WTC11 (cell line): ENCODE measurements at regions not wholly inside any gene's neighbourhood (a gene's known extent, or its start where the extent isn't known, plus 50 kb on each side); places are given as distances from the start of the nearest gene placed in this dataset.

Experiments
- ATF1 ChIP-seq: sonication (generic); formaldehyde crosslinking; IDR thresholded peaks from 2 replicates; pipeline ENCODE4 v1.8.1; 2023; ENCODE audit warnings: mild to moderate bottlenecking, moderate library complexity, missing genetic modification reagents
- FOXK1 ChIP-seq: sonication (generic); formaldehyde crosslinking; IDR thresholded peaks from 2 replicates; pipeline ENCODE4 v1.8.0; 2022; ENCODE audit warnings: mild to moderate bottlenecking, moderate library complexity, missing genetic modification reagents
- JUN ChIP-seq: sonication (generic); formaldehyde crosslinking; IDR thresholded peaks from 2 replicates; pipeline ENCODE4 v1.8.0; 2023; ENCODE audit warnings: mild to moderate bottlenecking, missing genetic modification reagents
- TCF7 ChIP-seq: sonication (generic); formaldehyde crosslinking; IDR thresholded peaks from 2 replicates; pipeline ENCODE4 v1.8.0; 2022; ENCODE audit warnings: mild to moderate bottlenecking, low read depth, missing genetic modification reagents, moderate library complexity
- TEAD4 ChIP-seq: sonication (generic); formaldehyde crosslinking; IDR thresholded peaks from 2 replicates; pipeline ENCODE4 v1.8.0; 2022; ENCODE audit warnings: mild to moderate bottlenecking, missing genetic modification reagents
- TF ChIP-seq, protein P1 (sequence below): fragments of 200-600 bp; IDR thresholded peaks from 2 replicates; pipeline ENCODE4 v1.8.0; 2022; ENCODE audit warnings: antibody characterized with exemption
- TF ChIP-seq, protein P2 (sequence below): sonication (generic); formaldehyde crosslinking; IDR thresholded peaks from 2 replicates; pipeline ENCODE4 v1.8.0; 2023; ENCODE audit warnings: missing genetic modification reagents, mild to moderate bottlenecking, borderline replicate concordance
- TF ChIP-seq, protein P3 (sequence below): sonication (generic); formaldehyde crosslinking; IDR thresholded peaks from 2 replicates; pipeline ENCODE4 v1.8.0; 2022; ENCODE audit warnings: missing genetic modification reagents
- TF ChIP-seq, protein P4 (sequence below): fragments of 250-450 bp; sonication (Bioruptor Pico); IDR thresholded peaks from 2 replicates; pipeline ENCODE4 v1.9.0; 2021; ENCODE audit warnings: mild to moderate bottlenecking
- TF ChIP-seq, protein P5 (sequence below): sonication (generic); formaldehyde crosslinking; IDR thresholded peaks from 2 replicates; pipeline ENCODE4 v1.8.1; 2022; ENCODE audit warnings: low read depth, mild to moderate bottlenecking, moderate library complexity, missing genetic modification reagents, borderline replicate concordance
- TF ChIP-seq, protein P6 (sequence below): sonication (generic); formaldehyde crosslinking; IDR thresholded peaks from 2 replicates; pipeline ENCODE4 v1.8.0; 2023; ENCODE audit warnings: mild to moderate bottlenecking, missing genetic modification reagents
- TF ChIP-seq, protein P7 (sequence below): sonication (generic); formaldehyde crosslinking; IDR thresholded peaks from 2 replicates; pipeline ENCODE4 v1.8.1; 2022; ENCODE audit warnings: low read depth, missing genetic modification reagents, borderline replicate concordance
- TF ChIP-seq, protein P8 (sequence below): sonication (generic); formaldehyde crosslinking; IDR thresholded peaks from 2 replicates; pipeline ENCODE4 v1.8.1; 2022; ENCODE audit warnings: mild to moderate bottlenecking, moderate library complexity, missing genetic modification reagents
- TF ChIP-seq, protein P9 (sequence below): sonication (generic); formaldehyde crosslinking; IDR thresholded peaks from 2 replicates; pipeline ENCODE4 v1.8.1; 2022; ENCODE audit warnings: missing genetic modification reagents, borderline replicate concordance

DNA sequence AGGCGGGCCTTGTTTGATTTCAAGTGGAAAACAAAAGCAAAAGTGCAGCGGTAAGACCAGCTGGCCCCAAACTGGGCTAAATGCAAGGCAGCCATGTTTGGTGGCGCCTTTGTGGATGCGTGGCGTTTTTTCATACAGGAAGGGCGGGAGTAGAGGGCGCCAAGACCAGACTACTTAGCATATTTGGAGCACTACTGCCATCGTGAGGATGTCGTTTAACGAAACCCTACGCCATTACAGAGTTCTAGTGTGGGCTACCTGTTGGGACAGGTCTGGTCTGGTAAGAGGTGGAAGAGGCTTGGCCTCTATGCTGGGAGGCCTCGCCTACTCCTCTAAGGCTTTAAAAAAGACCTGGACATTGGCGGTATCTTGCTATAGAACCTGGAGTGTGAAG lies 230.7 kb upstream of the STK26 start:
- TF ChIP-seq, protein P1, sequence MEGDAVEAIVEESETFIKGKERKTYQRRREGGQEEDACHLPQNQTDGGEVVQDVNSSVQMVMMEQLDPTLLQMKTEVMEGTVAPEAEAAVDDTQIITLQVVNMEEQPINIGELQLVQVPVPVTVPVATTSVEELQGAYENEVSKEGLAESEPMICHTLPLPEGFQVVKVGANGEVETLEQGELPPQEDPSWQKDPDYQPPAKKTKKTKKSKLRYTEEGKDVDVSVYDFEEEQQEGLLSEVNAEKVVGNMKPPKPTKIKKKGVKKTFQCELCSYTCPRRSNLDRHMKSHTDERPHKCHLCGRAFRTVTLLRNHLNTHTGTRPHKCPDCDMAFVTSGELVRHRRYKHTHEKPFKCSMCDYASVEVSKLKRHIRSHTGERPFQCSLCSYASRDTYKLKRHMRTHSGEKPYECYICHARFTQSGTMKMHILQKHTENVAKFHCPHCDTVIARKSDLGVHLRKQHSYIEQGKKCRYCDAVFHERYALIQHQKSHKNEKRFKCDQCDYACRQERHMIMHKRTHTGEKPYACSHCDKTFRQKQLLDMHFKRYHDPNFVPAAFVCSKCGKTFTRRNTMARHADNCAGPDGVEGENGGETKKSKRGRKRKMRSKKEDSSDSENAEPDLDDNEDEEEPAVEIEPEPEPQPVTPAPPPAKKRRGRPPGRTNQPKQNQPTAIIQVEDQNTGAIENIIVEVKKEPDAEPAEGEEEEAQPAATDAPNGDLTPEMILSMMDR: no peak
- TF ChIP-seq, protein P2, sequence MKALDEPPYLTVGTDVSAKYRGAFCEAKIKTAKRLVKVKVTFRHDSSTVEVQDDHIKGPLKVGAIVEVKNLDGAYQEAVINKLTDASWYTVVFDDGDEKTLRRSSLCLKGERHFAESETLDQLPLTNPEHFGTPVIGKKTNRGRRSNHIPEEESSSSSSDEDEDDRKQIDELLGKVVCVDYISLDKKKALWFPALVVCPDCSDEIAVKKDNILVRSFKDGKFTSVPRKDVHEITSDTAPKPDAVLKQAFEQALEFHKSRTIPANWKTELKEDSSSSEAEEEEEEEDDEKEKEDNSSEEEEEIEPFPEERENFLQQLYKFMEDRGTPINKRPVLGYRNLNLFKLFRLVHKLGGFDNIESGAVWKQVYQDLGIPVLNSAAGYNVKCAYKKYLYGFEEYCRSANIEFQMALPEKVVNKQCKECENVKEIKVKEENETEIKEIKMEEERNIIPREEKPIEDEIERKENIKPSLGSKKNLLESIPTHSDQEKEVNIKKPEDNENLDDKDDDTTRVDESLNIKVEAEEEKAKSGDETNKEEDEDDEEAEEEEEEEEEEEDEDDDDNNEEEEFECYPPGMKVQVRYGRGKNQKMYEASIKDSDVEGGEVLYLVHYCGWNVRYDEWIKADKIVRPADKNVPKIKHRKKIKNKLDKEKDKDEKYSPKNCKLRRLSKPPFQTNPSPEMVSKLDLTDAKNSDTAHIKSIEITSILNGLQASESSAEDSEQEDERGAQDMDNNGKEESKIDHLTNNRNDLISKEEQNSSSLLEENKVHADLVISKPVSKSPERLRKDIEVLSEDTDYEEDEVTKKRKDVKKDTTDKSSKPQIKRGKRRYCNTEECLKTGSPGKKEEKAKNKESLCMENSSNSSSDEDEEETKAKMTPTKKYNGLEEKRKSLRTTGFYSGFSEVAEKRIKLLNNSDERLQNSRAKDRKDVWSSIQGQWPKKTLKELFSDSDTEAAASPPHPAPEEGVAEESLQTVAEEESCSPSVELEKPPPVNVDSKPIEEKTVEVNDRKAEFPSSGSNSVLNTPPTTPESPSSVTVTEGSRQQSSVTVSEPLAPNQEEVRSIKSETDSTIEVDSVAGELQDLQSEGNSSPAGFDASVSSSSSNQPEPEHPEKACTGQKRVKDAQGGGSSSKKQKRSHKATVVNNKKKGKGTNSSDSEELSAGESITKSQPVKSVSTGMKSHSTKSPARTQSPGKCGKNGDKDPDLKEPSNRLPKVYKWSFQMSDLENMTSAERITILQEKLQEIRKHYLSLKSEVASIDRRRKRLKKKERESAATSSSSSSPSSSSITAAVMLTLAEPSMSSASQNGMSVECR: no peak
- TF ChIP-seq, protein P3, sequence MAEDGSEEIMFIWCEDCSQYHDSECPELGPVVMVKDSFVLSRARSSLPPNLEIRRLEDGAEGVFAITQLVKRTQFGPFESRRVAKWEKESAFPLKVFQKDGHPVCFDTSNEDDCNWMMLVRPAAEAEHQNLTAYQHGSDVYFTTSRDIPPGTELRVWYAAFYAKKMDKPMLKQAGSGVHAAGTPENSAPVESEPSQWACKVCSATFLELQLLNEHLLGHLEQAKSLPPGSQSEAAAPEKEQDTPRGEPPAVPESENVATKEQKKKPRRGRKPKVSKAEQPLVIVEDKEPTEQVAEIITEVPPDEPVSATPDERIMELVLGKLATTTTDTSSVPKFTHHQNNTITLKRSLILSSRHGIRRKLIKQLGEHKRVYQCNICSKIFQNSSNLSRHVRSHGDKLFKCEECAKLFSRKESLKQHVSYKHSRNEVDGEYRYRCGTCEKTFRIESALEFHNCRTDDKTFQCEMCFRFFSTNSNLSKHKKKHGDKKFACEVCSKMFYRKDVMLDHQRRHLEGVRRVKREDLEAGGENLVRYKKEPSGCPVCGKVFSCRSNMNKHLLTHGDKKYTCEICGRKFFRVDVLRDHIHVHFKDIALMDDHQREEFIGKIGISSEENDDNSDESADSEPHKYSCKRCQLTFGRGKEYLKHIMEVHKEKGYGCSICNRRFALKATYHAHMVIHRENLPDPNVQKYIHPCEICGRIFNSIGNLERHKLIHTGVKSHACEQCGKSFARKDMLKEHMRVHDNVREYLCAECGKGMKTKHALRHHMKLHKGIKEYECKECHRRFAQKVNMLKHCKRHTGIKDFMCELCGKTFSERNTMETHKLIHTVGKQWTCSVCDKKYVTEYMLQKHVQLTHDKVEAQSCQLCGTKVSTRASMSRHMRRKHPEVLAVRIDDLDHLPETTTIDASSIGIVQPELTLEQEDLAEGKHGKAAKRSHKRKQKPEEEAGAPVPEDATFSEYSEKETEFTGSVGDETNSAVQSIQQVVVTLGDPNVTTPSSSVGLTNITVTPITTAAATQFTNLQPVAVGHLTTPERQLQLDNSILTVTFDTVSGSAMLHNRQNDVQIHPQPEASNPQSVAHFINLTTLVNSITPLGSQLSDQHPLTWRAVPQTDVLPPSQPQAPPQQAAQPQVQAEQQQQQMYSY (CRISPR knock-in tag): no peak
- TF ChIP-seq FOXK1 (CRISPR knock-in tag) (no peak), TEAD4 (CRISPR knock-in tag) (no peak), JUN (CRISPR knock-in tag) (no peak), TCF7 (CRISPR knock-in tag) (no peak), ATF1 (CRISPR knock-in tag) (no peak)
- TF ChIP-seq, protein P4, sequence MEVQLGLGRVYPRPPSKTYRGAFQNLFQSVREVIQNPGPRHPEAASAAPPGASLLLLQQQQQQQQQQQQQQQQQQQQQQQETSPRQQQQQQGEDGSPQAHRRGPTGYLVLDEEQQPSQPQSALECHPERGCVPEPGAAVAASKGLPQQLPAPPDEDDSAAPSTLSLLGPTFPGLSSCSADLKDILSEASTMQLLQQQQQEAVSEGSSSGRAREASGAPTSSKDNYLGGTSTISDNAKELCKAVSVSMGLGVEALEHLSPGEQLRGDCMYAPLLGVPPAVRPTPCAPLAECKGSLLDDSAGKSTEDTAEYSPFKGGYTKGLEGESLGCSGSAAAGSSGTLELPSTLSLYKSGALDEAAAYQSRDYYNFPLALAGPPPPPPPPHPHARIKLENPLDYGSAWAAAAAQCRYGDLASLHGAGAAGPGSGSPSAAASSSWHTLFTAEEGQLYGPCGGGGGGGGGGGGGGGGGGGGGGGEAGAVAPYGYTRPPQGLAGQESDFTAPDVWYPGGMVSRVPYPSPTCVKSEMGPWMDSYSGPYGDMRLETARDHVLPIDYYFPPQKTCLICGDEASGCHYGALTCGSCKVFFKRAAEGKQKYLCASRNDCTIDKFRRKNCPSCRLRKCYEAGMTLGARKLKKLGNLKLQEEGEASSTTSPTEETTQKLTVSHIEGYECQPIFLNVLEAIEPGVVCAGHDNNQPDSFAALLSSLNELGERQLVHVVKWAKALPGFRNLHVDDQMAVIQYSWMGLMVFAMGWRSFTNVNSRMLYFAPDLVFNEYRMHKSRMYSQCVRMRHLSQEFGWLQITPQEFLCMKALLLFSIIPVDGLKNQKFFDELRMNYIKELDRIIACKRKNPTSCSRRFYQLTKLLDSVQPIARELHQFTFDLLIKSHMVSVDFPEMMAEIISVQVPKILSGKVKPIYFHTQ (CRISPR knock-in tag): no peak
- TF ChIP-seq, protein P5, sequence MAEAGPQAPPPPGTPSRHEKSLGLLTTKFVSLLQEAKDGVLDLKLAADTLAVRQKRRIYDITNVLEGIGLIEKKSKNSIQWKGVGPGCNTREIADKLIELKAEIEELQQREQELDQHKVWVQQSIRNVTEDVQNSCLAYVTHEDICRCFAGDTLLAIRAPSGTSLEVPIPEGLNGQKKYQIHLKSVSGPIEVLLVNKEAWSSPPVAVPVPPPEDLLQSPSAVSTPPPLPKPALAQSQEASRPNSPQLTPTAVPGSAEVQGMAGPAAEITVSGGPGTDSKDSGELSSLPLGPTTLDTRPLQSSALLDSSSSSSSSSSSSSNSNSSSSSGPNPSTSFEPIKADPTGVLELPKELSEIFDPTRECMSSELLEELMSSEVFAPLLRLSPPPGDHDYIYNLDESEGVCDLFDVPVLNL (CRISPR knock-in tag): no peak
- TF ChIP-seq, protein P6, sequence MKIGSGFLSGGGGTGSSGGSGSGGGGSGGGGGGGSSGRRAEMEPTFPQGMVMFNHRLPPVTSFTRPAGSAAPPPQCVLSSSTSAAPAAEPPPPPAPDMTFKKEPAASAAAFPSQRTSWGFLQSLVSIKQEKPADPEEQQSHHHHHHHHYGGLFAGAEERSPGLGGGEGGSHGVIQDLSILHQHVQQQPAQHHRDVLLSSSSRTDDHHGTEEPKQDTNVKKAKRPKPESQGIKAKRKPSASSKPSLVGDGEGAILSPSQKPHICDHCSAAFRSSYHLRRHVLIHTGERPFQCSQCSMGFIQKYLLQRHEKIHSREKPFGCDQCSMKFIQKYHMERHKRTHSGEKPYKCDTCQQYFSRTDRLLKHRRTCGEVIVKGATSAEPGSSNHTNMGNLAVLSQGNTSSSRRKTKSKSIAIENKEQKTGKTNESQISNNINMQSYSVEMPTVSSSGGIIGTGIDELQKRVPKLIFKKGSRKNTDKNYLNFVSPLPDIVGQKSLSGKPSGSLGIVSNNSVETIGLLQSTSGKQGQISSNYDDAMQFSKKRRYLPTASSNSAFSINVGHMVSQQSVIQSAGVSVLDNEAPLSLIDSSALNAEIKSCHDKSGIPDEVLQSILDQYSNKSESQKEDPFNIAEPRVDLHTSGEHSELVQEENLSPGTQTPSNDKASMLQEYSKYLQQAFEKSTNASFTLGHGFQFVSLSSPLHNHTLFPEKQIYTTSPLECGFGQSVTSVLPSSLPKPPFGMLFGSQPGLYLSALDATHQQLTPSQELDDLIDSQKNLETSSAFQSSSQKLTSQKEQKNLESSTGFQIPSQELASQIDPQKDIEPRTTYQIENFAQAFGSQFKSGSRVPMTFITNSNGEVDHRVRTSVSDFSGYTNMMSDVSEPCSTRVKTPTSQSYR (CRISPR knock-in tag): no peak
- TF ChIP-seq, protein P7, sequence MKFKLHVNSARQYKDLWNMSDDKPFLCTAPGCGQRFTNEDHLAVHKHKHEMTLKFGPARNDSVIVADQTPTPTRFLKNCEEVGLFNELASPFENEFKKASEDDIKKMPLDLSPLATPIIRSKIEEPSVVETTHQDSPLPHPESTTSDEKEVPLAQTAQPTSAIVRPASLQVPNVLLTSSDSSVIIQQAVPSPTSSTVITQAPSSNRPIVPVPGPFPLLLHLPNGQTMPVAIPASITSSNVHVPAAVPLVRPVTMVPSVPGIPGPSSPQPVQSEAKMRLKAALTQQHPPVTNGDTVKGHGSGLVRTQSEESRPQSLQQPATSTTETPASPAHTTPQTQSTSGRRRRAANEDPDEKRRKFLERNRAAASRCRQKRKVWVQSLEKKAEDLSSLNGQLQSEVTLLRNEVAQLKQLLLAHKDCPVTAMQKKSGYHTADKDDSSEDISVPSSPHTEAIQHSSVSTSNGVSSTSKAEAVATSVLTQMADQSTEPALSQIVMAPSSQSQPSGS: no peak
- TF ChIP-seq, protein P8, sequence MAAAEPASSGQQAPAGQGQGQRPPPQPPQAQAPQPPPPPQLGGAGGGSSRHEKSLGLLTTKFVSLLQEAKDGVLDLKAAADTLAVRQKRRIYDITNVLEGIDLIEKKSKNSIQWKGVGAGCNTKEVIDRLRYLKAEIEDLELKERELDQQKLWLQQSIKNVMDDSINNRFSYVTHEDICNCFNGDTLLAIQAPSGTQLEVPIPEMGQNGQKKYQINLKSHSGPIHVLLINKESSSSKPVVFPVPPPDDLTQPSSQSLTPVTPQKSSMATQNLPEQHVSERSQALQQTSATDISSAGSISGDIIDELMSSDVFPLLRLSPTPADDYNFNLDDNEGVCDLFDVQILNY: no peak
- TF ChIP-seq, protein P9, sequence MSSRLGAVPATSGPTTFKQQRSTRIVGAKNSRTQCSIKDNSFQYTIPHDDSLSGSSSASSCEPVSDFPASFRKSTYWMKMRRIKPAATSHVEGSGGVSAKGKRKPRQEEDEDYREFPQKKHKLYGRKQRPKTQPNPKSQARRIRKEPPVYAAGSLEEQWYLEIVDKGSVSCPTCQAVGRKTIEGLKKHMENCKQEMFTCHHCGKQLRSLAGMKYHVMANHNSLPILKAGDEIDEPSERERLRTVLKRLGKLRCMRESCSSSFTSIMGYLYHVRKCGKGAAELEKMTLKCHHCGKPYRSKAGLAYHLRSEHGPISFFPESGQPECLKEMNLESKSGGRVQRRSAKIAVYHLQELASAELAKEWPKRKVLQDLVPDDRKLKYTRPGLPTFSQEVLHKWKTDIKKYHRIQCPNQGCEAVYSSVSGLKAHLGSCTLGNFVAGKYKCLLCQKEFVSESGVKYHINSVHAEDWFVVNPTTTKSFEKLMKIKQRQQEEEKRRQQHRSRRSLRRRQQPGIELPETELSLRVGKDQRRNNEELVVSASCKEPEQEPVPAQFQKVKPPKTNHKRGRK: no peak
